ENCODE measurements at regions not wholly inside any gene's neighbourhood (a gene's known extent, or its start where the extent isn't known, plus 50 kb on each side); places are given as distances from the start of the nearest gene placed in this dataset.

GRCh38 chr2:216553482-216554240 is 55.0 kb downstream of the RPL37A start:
- no peak for DNase-seq (ENCODE audit: low read depth)

DNA sequence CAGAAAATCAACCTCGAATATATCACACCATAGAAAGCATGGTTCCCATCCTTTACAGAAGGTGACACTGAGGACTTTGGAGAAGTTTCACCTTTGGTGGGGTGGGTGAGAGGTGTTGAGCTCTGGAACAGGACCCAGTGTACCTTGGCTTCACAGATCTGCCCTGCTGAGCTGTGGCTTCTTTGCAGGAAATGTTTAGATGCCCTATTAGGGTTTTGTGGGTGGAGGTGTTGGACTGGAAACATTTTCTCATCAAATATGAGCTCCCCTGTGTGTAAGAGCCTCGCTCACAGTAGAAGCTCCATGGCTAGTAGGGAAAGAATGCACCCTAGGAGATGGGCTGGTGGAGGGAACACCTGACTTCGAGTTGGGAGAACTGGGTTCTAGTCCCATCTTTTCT is 55.6 kb downstream of the RPL37A start:
- DNase-seq (ENCODE audit: low read depth), result no peak

GRCh38 chr2:216554755-216555154 is 56.1 kb downstream of the RPL37A start:
- no peak for DNase-seq (ENCODE audit: low read depth)

DNA sequence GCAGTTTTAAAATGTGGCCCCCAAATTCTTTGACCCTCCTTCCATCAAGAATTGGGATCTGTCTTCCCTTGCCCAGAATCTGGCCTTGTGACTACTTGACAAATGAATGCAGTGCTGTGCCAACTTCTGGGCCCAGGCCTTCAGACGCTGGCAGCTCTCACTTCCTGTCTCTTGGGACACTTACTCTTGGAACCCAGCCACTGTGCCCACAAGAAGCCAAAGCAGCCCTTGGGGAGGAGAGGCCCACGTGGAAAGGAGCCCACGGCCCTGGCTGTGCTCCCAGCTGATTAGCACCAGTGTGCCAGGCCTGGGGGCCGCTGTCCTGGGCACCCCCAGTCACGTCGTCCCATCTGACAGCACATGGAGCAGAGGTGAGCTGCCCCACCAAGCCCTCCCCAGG is 56.6 kb downstream of the RPL37A start:
- DNase-seq (ENCODE audit: low read depth), result no peak

DNA sequence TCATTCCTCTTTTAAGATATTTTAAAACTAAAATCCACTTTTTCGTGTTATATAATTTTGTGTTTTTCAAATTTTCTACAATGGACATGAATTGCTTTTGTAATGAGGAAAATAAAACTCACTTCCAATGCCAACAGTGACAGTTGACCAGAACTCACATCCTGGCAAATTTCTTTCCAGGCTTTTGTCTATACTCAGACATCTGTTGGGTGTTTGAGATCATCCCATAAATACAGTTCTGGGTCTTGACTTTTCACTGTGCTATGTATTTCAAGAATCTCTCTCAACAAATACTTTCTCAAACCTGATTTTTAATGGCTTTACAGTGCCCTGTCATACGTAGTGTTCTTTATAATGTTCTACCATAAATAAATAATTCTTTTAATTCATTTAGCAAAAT is 57.6 kb downstream of the RPL37A start:
- no peak for DNase-seq (ENCODE audit: low read depth)

DNA sequence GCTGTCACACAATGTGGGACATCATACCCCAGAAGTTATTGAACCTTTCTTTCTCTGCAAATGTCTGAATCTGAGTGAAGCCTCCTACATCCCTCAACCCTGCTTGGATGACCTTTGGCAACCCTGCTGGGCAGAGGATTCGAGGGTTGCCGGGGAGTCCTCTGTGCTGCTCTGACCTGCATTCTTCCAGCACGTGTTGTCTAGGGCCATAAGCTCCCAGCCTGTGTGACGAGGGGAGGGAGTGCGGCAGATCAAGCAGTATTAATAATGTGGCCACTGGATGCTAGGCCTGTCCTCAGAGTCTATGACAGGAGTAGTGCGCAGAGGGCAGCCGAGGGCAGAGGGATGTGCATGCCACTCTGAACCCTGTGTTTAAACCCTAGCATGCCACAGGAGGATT is 58.8 kb downstream of the RPL37A start:
- no peak for DNase-seq (ENCODE audit: low read depth)

DNA sequence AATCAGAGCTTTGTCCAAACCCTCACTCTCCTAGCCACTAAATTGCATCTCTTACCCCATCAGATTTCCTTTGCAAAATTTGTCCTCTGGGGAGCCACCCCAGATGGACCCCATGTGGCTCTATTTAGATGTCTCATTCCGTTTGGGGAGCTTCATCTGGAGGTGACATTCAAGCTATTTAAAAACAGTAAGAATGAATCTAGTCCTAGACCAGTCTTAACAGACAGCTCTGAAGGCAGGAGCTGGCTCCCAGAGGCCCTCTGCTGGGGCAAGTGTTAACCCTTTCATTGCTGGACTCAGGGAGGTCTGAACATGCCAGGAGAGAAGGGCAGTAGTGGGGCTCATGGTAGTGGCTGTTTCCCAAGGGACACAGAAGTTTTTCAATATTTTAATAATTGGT is 59.2 kb downstream of the RPL37A start:
- no peak for DNase-seq (ENCODE audit: low read depth)

DNA sequence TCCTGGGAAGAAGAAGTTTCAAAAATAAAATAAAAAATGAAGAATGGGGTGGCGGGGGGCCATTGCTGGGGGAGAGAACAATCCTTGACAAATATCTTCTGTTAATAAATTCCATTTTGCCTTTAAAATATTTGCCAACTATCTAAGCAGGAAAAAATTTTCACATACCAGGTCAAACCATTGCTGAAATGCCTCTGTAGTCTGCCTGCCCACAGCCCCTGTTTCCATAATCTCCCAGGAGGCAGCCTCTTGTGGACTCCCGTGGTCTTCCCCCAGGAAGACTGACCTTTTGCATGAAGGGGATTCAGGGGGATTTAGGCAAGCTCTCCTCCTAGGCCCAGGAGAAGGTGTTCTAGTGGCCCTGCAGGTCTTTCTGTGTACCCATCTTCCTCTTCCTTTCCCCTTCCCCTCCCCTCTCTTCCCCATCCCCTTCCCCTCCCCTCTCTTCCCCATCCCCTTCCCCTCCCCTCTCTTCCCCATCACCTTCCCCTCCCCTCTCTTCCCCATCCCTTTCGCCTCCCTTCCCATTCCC is 61.0 kb downstream of the RPL37A start:
- DNase-seq (ENCODE audit: low read depth), result no peak

DNA sequence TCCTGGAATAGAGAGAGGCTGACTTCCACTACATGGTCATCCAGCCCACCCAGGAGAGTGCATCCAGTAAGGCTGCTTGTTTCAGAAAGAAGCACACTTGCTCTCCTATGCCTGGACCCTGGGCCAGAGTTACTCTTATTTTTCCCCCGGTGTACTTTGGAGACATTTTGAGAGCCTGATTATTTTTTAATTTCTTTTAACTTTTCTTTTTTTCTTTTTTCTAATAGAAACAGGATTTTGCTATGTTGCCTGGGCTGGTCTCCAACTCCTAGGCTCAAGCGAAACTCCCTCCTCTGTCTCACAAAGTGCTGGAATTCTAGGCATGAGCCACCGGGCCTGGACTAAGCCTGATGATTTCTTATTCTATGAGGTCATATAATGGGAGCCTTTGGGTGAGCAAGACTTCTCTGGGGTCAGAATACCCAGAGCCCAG is 62.2 kb downstream of the RPL37A start:
- peak; percentile 73 for DNase-seq (ENCODE audit: low read depth)

- DNase-seq (ENCODE audit: low read depth), result no peak
These were observed 64.2 kb downstream of the RPL37A start for GRCh38 chr2:216562696-216563435.

DNA sequence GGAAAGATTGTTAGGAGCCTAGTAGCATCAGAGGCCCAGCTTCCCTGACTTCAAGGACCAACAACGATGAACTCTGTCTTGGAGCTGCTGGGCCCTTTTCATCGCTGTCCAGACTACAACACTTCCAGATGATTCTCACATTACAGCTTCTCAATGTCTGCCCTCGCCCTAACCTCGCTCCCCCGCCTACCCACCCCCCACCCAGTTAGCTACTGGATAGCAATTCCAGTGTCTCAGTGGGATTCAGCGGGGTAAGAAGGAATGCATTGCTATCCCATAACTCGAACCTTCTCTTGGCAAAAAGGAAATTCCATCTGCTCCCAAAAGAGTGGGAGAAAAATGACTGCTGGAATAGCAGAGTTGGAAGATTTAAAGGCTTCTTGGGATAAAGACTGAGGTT is 65.0 kb downstream of the RPL37A start:
- no peak for DNase-seq (ENCODE audit: low read depth)

DNA sequence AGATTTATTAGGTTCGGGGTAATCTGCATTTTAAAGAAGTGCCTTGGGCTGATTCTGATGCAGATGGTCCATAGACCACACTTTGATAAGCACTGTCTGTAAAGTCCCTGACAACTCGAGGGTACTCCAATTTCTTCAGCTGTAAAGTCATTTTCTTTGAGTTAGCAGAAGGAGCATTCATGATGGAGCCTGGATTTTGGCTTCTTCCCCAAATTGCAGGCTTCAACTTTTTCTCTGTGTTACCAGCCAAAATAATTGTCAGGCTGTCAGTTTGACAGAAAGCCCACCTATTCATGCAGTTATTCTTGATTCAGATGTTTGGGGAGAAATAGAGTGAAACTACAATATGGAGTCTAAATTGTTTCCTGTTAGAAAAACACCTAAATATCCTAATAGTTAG is 66.0 kb downstream of the RPL37A start:
- no peak for DNase-seq (ENCODE audit: low read depth)

DNA sequence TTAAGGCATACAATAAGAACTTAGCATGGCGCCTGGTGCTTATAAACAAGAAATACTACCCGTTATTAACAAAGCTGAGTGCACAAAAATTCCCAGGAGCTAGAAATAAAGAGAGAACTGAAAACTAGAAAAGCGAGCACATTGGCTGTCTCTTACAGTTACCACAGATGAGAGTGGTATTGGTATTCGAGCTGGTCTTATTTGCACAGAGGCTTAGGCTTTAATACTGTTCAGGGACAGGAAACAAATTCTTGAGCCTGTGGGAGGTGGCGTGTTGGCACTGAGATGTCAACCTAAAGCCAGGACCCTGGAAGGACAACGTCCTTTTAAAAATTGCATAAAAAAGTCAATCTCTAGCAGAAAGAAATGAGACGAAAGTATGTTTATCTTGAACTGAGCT is 67.3 kb upstream of the IGFBP2 start:
- DNase-seq (ENCODE audit: low read depth), result no peak

DNA sequence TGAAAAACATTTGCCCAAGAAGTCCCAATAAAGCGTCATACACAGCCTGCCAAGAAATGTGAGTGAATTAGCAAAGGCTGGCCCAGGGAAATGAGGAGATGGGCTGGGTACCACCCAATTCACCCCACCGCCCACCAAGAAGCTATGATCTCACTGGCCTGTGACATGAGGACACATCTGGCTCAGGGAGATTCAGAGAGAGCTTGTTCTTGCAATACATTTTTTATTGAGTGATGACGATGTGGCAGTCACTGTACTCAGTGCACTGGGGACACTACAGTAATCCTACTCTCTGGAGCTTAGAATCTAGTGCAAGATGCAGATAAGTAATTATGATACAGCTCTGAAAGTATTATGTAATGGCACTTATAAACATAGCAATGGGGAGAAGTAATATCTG is 64.6 kb upstream of the IGFBP2 start:
- no peak for DNase-seq (ENCODE audit: low read depth)

GRCh38 chr2:216569765-216570164 is 63.5 kb upstream of the IGFBP2 start:
- DNase-seq (ENCODE audit: low read depth), result no peak

GRCh38 chr2:216570357-216570756 is 62.9 kb upstream of the IGFBP2 start:
- DNase-seq (ENCODE audit: low read depth), result no peak

- no peak for DNase-seq (ENCODE audit: low read depth)
These were observed 61.9 kb upstream of the IGFBP2 start for GRCh38 chr2:216571178-216571908.

GRCh38 chr2:216571909-216572513 is 61.2 kb upstream of the IGFBP2 start:
- DNase-seq (ENCODE audit: low read depth), result no peak

GRCh38 chr2:216572582-216573578 is 60.3 kb upstream of the IGFBP2 start:
- DNase-seq (ENCODE audit: low read depth), result no peak

DNA sequence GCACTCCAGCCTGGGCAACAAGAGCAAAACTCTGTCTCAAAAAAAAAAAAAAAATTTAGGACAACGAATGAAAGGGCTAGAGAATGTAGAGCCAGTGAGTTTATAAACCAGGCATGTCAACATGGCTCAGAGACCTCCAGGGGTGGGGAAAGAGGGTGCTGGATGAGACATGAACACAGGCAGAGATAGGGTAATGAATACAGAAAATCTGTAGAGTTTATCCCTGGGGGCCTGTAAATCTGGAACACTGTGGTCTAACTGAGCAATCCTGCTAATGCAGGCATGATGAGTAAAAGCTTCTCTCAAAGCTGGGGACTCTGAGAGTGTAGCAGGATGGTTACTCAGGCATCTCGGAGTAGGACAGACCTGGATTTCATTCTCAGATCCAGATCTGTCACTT is 59.2 kb upstream of the IGFBP2 start:
- no peak for DNase-seq (ENCODE audit: low read depth)

- DNase-seq (ENCODE audit: low read depth), result no peak
These were observed 58.6 kb upstream of the IGFBP2 start for GRCh38 chr2:216574586-216574985.

Data from non-pigmented ciliary epithelial cell (primary cell).